ENCODE measurements at regions not wholly inside any gene's neighbourhood (a gene's known extent, or its start where the extent isn't known, plus 50 kb on each side); places are given as distances from the start of the nearest gene placed in this dataset.

DNA sequence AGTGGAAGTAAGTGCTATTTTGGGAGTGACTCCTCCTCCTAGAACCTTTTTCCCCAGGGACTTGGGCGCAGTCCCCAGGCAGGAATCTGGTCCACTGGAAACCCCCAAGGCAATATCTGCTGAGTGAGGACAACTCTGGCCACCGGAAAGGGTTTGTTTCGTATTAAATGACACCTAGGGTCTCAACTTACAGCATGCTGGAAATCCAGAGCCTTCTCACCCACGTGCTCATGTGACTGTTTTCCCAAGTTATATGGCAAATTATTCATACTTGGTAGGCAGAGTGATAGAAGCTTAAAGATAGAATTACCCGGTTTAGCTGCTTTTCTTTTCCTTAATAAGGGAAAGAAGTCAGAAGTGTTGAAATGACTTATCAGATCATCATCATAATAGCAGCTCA lies 436.9 kb upstream of the SPRED2 start:
- no peaks in the 10 kb centered on the region for H3K27me3 ChIP-seq (replicated peaks)
- no peaks in the 10 kb centered on the region for H3K36me3 ChIP-seq (replicated peaks)
- DNase-seq = no peak
- no peak overlapping the region for H3K27ac ChIP-seq
- H3K4me3 ChIP-seq (ENCODE audit: low read depth, low read length) = no peak overlapping the region
- in situ Hi-C loops (cut with HindIII; ENCODE audit: low pct_ligation_motif_present, low sequenced_read_pairs) = no loop called here
- TF ChIP-seq, protein P1, sequence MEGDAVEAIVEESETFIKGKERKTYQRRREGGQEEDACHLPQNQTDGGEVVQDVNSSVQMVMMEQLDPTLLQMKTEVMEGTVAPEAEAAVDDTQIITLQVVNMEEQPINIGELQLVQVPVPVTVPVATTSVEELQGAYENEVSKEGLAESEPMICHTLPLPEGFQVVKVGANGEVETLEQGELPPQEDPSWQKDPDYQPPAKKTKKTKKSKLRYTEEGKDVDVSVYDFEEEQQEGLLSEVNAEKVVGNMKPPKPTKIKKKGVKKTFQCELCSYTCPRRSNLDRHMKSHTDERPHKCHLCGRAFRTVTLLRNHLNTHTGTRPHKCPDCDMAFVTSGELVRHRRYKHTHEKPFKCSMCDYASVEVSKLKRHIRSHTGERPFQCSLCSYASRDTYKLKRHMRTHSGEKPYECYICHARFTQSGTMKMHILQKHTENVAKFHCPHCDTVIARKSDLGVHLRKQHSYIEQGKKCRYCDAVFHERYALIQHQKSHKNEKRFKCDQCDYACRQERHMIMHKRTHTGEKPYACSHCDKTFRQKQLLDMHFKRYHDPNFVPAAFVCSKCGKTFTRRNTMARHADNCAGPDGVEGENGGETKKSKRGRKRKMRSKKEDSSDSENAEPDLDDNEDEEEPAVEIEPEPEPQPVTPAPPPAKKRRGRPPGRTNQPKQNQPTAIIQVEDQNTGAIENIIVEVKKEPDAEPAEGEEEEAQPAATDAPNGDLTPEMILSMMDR (IDR thresholded peaks at IDR 0.05; ENCODE audit: low read depth, low read length, missing control alignments) = no peak

DNA sequence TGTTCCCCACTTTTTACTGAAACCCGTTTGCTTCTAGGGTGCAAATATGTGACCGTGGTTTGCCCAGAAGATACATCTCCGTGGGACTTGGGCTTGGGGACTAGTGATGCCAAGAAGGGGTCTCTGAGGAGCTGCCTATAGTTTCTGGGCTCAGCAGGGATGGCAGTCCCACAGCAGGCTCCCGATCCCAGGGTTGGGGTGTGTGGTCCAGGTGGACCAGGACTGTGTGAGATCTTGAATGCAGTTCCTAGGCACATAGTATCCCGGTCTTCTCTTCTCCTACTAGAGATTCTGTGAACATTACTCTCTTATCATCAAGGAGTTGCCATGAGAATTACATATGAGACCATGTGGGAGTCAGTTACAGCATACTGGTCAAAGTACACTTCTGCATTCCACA lies 435.8 kb upstream of the SPRED2 start:
- TF ChIP-seq, protein P1 (IDR thresholded peaks at IDR 0.05; ENCODE audit: low read depth, low read length, missing control alignments) = no peak
- no peak overlapping the region for H3K4me3 ChIP-seq (ENCODE audit: low read depth, low read length)
- in situ Hi-C loops (cut with HindIII; ENCODE audit: low pct_ligation_motif_present, low sequenced_read_pairs) = no loop called here
- no peaks in the 10 kb centered on the region for H3K36me3 ChIP-seq (replicated peaks)
- no peak for DNase-seq
- no peaks in the 10 kb centered on the region for H3K27me3 ChIP-seq (replicated peaks)
- H3K27ac ChIP-seq = no peak overlapping the region

- Histone ChIP-seq H3K27me3 (replicated peaks) (no peaks in the 10 kb centered on the region), H3K36me3 (replicated peaks) (no peaks in the 10 kb centered on the region), H3K4me3 (ENCODE audit: low read depth, low read length) (no peak overlapping the region), H3K27ac (no peak overlapping the region)
- TF ChIP-seq, protein P1 (IDR thresholded peaks at IDR 0.05; ENCODE audit: low read depth, low read length, missing control alignments) = no peak
- in situ Hi-C loops (cut with HindIII; ENCODE audit: low pct_ligation_motif_present, low sequenced_read_pairs) = no loop called here
- DNase-seq = no peak
These were observed 435.0 kb upstream of the SPRED2 start for GRCh38 chr2:65867446-65867845.

- Histone ChIP-seq H3K27ac (no peak overlapping the region), H3K27me3 (replicated peaks) (no peaks in the 10 kb centered on the region), H3K36me3 (replicated peaks) (no peaks in the 10 kb centered on the region), H3K4me3 (ENCODE audit: low read depth, low read length) (no peak overlapping the region)
- in situ Hi-C loops (cut with HindIII; ENCODE audit: low pct_ligation_motif_present, low sequenced_read_pairs) = no loop called here
- TF ChIP-seq, protein P1 (IDR thresholded peaks at IDR 0.05; ENCODE audit: low read depth, low read length, missing control alignments) = no peak
- no peak for DNase-seq
These were observed 433.7 kb upstream of the SPRED2 start for GRCh38 chr2:65866148-65866547.

DNA sequence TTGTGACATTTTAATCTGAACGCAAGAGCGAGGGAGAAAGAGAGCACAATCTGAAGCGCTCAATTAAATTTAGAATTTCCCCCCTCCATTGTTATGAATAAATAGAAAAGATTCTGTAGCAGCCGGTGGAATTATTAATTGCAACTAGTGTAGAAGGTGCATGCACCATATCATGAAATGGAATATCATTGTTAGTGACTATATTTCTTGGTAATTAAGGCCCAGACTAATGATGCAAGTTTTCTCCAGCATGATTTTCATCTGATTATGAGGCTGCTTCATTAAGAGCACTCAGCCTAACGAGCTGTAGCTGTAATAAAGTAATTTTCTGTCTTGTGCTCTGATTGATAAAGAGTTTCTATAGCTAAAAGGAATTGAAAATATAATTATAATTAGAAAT lies 432.2 kb upstream of the SPRED2 start:
- DNase-seq = no peak
- Histone ChIP-seq H3K36me3 (replicated peaks) (no peaks in the 10 kb centered on the region), H3K27ac (no peak overlapping the region), H3K4me3 (ENCODE audit: low read depth, low read length) (no peak overlapping the region), H3K27me3 (replicated peaks) (no peaks in the 10 kb centered on the region)
- in situ Hi-C loops (cut with HindIII; ENCODE audit: low pct_ligation_motif_present, low sequenced_read_pairs) = no loop called here
- TF ChIP-seq, protein P1 (IDR thresholded peaks at IDR 0.05; ENCODE audit: low read depth, low read length, missing control alignments) = no peak

DNA sequence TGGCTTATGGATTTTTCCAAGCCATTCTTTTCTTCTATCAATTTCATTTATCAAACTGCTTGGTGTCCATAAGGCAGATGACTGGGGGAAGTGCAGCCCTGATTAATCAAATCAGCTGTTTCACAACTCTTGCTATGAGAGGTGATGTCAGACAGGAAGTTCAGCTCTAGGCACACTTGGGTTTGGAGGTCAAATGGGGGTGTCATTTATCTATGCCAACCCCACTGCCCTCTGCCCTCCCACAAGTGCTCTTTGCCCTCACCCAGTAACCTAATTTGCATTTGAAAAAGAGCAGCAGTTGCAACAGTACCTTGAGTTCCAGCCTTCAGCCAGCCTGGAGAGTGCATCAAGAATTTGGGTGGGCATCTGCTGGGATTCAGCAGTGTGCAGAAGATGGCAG lies 431.3 kb upstream of the SPRED2 start:
- in situ Hi-C loops (cut with HindIII; ENCODE audit: low pct_ligation_motif_present, low sequenced_read_pairs) = no loop called here
- TF ChIP-seq, protein P1 (IDR thresholded peaks at IDR 0.05; ENCODE audit: low read depth, low read length, missing control alignments) = no peak
- Histone ChIP-seq H3K4me3 (ENCODE audit: low read depth, low read length) (no peak overlapping the region), H3K27me3 (replicated peaks) (no peaks in the 10 kb centered on the region), H3K36me3 (replicated peaks) (no peaks in the 10 kb centered on the region), H3K27ac (no peak overlapping the region)
- DNase-seq = no peak
